ENCODE measurements at regions not wholly inside any gene's neighbourhood (a gene's known extent, or its start where the extent isn't known, plus 50 kb on each side); places are given as distances from the start of the nearest gene placed in this dataset.

DNA sequence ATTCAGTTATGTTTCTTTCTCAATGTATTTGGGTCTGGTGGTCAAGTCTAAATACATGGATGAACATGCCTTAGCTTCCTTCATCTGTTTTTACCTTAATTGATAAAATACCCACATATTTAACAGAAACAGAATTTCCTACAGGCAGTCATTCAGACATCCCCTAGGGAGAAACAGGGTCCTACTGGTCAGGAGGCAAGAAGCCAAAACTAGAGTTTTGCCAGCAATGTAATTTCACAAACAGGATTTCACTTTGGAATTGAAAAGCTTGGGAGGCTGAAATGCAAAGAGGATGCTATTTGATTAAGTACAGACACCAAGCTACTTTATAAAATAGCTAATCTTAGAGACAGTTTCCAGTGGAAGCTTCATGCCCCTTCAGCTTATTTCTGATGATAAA is 224.2 kb downstream of the SIPA1L2 start:
- Histone ChIP-seq H3K14ac (ENCODE audit: insufficient read depth, low read length) (no peak overlapping the region), H2AFZ (ENCODE audit: low read length) (no peak overlapping the region), H2BK120ac (ENCODE audit: low read depth, low read length, poor library complexity, severe bottlenecking) (no peak overlapping the region), H3T11ph (ENCODE audit: low read length) (no peak overlapping the region), H3K79me2 (ENCODE audit: insufficient read depth, low read length) (no peaks in the 10 kb centered on the region), H4K91ac (ENCODE audit: insufficient read length, low read depth, low read length) (no peak overlapping the region), H3K23me2 (ENCODE audit: insufficient read length, low read depth, low read length, poor library complexity, severe bottlenecking) (no peaks in the 10 kb centered on the region), H3K23ac (ENCODE audit: insufficient read length, low read depth, low read length) (no peak overlapping the region), H2AK5ac (ENCODE audit: insufficient read length, low read length) (no peak overlapping the region), H3K56ac (ENCODE audit: insufficient read length, low read depth, low read length) (no peak overlapping the region), H2BK5ac (ENCODE audit: insufficient read length, low read length) (no peak overlapping the region), H3K27ac (ENCODE audit: insufficient read length, low read depth, low read length) (no peak overlapping the region), H3K4me1 (ENCODE audit: insufficient read depth, low read length) (no peaks in the 10 kb centered on the region), H4K8ac (replicated peaks; ENCODE audit: insufficient read length, low read depth, low read length) (no peak overlapping the region), H3K4ac (ENCODE audit: low read depth, low read length) (no peak overlapping the region), H3K27me3 (ENCODE audit: insufficient read depth, low read length) (no peaks in the 10 kb centered on the region), H4K5ac (ENCODE audit: insufficient read length, low read depth, low read length) (no peak overlapping the region), H3K18ac (ENCODE audit: insufficient read length, low read depth, low read length) (no peak overlapping the region), H3K9me3 (ENCODE audit: control insufficient read depth, low read depth, low read length) (peaks cover 5% of the 10 kb centered on the region), H4K20me1 (ENCODE audit: control insufficient read depth, insufficient read depth, insufficient read length) (no peaks in the 10 kb centered on the region), H3K4me2 (ENCODE audit: insufficient read depth, insufficient read length, low read length) (no peak overlapping the region), H2BK15ac (ENCODE audit: low read depth, low read length) (no peak overlapping the region), H3K79me1 (ENCODE audit: insufficient read depth, low read depth, low read length, poor library complexity, severe bottlenecking) (no peaks in the 10 kb centered on the region), H2BK20ac (ENCODE audit: low read depth, low read length, poor library complexity, severe bottlenecking) (no peak overlapping the region), H2BK12ac (ENCODE audit: insufficient read length, low read depth, low read length) (no peak overlapping the region), H3K9ac (ENCODE audit: extremely low read depth, insufficient read length, low read length) (no peak overlapping the region)
- H3K27ac Mint-ChIP-seq: no peak overlapping the region
- peaks cover 5% of the 10 kb centered on the region in 2 experiments; a peak in 3 of 5 replicates for H3K9me3 Mint-ChIP-seq
- no peaks in the 10 kb centered on the region for H3K4me1 Mint-ChIP-seq
- no peak overlapping the region for H3K4me3 Mint-ChIP-seq
- H3K36me3 Mint-ChIP-seq (ENCODE audit: insufficient read depth in 1 of 3, low read depth in 3 of 3): peaks cover 9 to 24% (median 10%) of the 10 kb centered on the region in 3 experiments
- no peak for DNase-seq
- TF ChIP-seq, protein P1, sequence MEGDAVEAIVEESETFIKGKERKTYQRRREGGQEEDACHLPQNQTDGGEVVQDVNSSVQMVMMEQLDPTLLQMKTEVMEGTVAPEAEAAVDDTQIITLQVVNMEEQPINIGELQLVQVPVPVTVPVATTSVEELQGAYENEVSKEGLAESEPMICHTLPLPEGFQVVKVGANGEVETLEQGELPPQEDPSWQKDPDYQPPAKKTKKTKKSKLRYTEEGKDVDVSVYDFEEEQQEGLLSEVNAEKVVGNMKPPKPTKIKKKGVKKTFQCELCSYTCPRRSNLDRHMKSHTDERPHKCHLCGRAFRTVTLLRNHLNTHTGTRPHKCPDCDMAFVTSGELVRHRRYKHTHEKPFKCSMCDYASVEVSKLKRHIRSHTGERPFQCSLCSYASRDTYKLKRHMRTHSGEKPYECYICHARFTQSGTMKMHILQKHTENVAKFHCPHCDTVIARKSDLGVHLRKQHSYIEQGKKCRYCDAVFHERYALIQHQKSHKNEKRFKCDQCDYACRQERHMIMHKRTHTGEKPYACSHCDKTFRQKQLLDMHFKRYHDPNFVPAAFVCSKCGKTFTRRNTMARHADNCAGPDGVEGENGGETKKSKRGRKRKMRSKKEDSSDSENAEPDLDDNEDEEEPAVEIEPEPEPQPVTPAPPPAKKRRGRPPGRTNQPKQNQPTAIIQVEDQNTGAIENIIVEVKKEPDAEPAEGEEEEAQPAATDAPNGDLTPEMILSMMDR (conservative IDR thresholded peaks at IDR 0.05): no peak
- H3K27me3 Mint-ChIP-seq (ENCODE audit: low read depth): no peaks in the 10 kb centered on the region
